ENCODE measurements at regions not wholly inside any gene's neighbourhood (a gene's known extent, or its start where the extent isn't known, plus 50 kb on each side); places are given as distances from the start of the nearest gene placed in this dataset.

DNA sequence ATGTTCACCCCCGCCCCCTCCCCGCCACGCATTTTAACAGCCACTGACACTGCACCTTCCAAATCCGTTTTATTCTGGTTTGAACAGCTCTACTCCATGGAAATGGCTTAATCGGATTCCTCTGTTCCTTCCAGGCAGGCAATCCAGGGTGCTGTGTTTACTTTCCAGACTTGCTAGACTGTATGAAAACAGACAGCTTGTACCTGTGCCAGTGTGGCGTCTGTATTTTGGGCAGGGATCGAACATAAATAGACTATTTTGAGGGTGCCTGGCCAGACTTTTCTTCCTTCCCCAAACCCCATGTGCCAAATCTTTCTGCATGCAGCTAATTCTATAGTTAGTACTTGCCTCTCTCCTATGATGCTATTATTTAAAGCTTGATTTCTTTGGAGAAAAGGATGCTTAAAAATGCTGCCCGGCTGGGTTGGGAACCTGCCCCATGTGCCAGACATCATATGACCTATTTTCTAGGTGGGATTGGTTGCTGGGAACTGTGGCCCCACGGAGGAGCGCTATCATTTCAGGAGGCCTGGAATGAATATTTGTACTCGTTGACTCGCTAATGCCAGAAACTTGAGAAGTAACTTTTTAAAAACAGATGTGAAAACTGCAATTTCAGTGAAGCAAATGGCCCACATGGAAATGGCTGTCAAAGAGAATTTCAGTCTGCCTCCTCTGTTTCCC, 814.8 kb downstream of the BRD1 start:
- in situ Hi-C loops (cut with MboI; ENCODE audit: low pct_unique_long_range_greater_than_20kb in 2 of 9, low sequenced_read_pairs in 9 of 9, unreplicated experiment in 9 of 9) = no loop called here
- no peaks in the 10 kb centered on the region for H3K4me1 ChIP-seq (replicated peaks in 1 of 2)
- WGBS, 10 experiments = 0 to 79% (median 51%) methylated on average over 1 to 8 of the region's 12 CpGs; no CpG with 5 or more reads in 1 of the 10 experiments
- peak in 2 of 8 experiments; percentile 4 to 72 for ATAC-seq (replicated peaks in 6 of 8)
- H3K27ac ChIP-seq = no peak overlapping the region
- H3K4me3 ChIP-seq = no peak overlapping the region

DNA sequence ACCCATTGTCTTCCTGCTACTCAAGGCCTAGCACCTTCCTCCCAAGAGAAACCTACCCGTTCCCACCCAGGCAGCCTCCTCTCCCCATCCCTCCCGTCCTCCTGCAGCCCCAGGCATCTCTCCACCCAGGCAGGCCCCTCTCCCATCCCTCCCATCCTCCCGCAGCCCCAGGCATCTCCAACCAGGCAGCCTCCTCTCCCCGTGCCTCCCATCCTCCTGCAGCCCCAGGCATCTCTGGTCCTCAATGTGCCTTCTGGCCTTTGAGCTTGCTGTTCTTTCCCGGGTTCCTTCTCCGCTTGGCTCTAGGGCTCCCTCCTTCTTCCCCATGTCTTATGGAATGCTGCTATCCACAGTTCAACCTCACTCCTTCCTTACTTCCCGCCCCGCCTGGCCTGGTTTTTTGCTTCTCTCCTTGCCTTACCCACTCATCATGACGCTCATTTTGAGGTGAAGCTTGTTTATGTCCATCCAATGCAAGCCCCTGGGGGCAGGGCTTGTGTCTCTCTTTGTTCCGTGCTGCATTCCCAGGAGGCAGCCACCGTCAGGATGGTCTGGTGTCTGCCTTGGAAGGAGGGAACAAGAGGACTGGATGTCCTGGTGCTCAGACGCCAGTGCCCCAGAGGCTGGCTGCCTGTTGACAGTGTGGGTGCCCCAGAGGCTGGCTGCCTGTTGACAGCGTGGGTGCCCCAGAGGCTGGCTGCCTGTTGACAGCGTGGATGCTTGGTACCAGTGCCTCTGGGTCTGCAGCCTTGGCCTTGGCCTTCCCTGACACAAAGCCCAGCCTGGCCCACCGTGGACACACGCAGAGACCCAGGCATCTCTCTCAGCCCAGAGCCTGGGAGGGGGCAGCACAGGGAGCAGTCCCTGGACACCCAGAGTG, 815.7 kb downstream of the BRD1 start:
- WGBS, 10 experiments = 20 to 100% (median 67%) methylated on average over 1 to 4 of the region's 16 CpGs; no CpG with 5 or more reads in 3 of the 10 experiments
- in situ Hi-C loops (cut with MboI; ENCODE audit: low pct_unique_long_range_greater_than_20kb in 2 of 9, low sequenced_read_pairs in 9 of 9, unreplicated experiment in 9 of 9) = no loop called here
- peak in 3 of 8 experiments; percentile 34 to 69 (median 35) for ATAC-seq (replicated peaks in 6 of 8)

DNA sequence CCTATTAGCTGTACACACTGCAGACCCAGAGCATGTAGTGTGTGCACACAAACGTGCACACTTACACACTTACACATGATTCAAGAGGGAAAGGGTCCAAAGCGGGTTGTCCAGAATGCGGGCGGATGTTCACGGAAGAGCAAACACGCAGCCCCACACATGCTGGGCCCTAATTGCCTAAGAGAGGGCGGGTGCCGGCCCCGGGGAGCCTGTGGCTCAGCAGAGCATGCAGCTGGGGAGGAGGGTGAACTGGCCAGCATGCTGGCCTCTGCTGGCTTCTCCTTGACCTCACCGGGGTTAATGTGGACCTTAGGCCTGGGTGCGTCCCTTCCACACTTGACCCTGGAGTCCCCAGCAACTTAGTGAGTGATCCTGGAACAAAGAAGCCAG, 816.3 kb downstream of the BRD1 start:
- H3K4me1 ChIP-seq (replicated peaks in 1 of 2) = no peaks in the 10 kb centered on the region
- no peak overlapping the region for H3K4me3 ChIP-seq
- ATAC-seq (replicated peaks in 6 of 8) = peak in 2 of 8 experiments; percentile 16 to 48
- no peak overlapping the region for H3K27ac ChIP-seq
- in situ Hi-C loops (cut with MboI; ENCODE audit: low pct_unique_long_range_greater_than_20kb in 2 of 9, low sequenced_read_pairs in 9 of 9, unreplicated experiment in 9 of 9) = no loop called here
- 20 to 52% (median 49%) methylated on average over 1 to 7 of the region's 11 CpGs; no CpG with 5 or more reads in 7 of the 10 experiments for WGBS, 10 experiments

More for the DNA sequence above, 815.7 kb downstream of the BRD1 start:
- Histone ChIP-seq H3K4me3 (no peak overlapping the region), H3K27ac (no peak overlapping the region), H3K4me1 (replicated peaks in 1 of 2) (no peaks in the 10 kb centered on the region)

DNA sequence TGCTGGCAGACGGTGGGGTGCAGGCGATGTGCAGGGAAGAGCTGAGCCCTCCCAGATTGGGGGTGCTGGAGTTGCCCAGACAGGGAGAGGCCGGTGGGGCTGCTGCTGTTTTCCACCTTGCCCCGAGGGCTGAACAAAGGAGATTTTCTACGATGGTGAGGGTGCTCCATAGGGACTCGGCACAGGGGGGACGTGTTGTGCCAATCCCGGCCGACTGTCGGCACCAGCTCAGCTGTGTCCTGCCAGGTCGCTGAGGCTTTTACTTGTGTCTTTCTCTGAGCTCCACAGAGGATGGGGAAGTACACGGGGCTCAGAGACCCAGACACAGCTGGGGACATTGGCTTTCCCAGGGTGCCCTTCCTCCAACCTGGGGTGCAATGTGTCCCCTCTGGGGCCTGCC, 816.8 kb downstream of the BRD1 start:
- no peak overlapping the region for H3K4me3 ChIP-seq
- in situ Hi-C loops (cut with MboI; ENCODE audit: low pct_unique_long_range_greater_than_20kb in 2 of 9, low sequenced_read_pairs in 9 of 9, unreplicated experiment in 9 of 9) = no loop called here
- no peak for ATAC-seq (replicated peaks in 6 of 8)
- H3K27ac ChIP-seq = no peak overlapping the region
- H3K4me1 ChIP-seq (replicated peaks in 1 of 2) = no peaks in the 10 kb centered on the region
- 20 to 93% (median 30%) methylated on average over 1 to 3 of the region's 12 CpGs; no CpG with 5 or more reads in 6 of the 10 experiments for WGBS, 10 experiments

DNA sequence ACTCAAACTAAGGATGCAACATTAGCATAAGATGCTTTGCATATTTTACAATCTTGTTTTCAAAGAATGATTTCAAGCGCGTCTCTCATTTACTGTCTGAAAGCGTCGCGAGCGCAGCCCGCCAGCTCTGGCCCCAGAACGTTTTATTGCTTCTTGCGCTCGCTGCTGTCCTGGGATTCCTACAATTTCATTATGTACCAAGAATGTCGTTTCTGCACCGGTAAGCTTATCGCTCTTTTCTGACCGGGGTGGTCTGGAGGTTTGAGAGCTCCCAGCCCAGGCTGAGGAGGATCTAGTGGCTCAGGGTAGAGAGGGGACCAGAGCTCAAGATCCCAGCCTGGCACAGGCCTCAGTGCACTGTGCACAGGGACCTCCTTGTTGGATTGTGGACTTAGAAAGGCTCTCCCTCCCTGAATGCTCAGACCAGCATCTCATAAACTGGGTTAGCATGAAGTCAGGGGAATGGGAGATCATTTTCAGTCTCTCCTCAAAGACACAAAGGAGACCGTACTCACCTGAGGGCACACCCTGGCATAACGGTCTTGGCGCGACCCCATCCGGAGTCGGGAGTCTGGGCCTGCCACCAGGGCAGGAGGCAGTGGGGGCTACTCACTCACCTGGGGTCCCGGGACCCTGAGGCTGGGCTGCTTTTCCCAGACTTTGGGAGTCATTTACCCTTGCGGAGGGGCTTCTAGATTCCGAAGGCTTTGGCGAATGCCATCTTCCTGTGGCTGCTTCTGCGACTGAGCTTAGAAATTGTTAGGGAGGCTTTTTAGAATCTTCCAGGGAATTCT, 817.4 kb downstream of the BRD1 start:
- H3K27ac ChIP-seq = no peak overlapping the region
- 50 to 87% (median 71%) methylated on average over 1 to 15 of the region's 25 CpGs; no CpG with 5 or more reads in 2 of the 10 experiments for WGBS, 10 experiments
- H3K4me3 ChIP-seq = no peak overlapping the region
- no peak for ATAC-seq (replicated peaks in 6 of 8)
- H3K4me1 ChIP-seq (replicated peaks in 1 of 2) = no peaks in the 10 kb centered on the region
- in situ Hi-C loops (cut with MboI; ENCODE audit: low pct_unique_long_range_greater_than_20kb in 2 of 9, low sequenced_read_pairs in 9 of 9, unreplicated experiment in 9 of 9) = no loop called here

DNA sequence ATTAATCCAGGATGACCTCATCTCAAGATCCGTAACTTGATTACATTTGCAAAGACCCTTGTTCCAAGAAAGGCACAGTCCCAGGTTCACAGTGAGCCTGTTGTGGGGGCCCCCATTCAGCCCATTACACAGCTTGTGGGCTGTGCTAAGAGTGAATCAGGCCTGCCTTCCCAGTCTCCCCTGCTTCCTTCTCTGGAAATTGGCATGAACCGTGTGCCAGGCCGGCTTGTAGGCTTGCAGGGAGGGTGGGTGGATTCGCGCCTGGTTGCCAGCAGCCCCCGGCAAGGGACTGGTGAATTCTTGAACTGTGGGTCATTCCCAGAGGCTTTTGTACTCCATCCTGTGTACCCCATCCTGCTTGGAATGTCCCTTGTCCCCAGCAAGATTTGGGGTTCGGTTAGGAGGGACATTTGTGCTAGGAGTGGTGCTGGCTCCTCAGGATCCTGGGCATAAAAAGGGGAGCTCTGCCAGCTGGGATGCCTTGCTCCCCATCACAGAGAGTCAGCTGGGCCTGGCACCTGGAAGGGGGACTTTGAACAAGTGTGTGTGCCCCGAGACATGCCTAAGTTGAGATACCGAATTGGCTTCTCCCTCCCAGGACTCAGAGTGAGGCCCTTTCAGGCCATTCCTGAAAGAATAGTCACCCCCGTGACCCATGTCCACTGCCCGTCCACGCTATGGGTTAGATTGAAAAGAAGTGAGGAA, 818.2 kb downstream of the BRD1 start:
- ATAC-seq (replicated peaks in 6 of 8) = no peak
- no peak overlapping the region for H3K27ac ChIP-seq
- 20 to 84% (median 66%) methylated on average over 1 to 10 of the region's 12 CpGs; no CpG with 5 or more reads in 5 of the 10 experiments for WGBS, 10 experiments
- no peaks in the 10 kb centered on the region for H3K4me1 ChIP-seq (replicated peaks in 1 of 2)
- in situ Hi-C loops (cut with MboI; ENCODE audit: low pct_unique_long_range_greater_than_20kb in 2 of 9, low sequenced_read_pairs in 9 of 9, unreplicated experiment in 9 of 9) = no loop called here
- H3K4me3 ChIP-seq = no peak overlapping the region

DNA sequence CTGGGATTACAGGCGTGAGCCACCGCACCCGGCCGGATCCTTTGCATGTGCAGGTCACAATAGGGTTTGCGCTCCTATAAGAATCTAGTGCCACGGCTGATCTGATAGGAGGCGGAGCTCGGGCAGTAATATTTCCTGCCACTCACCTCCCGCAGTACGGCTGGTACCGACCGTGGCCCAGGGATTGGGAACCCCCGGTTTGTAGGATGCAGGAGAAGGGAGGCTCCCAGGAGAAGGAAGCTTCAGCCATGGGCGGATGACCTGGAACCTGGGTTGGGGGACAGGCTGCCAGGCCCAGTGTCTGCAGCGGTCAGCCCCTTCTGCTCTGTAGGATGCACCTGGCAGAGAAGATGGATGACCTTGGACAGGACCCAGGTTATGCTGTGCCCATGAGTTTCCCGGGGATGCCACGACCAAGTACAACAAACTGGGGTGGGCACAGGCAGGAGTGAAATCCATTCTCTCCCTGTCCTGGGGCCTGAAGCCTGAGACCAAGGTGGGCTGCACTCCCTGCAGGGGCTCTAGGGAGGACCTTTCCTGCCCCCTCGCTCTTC, 818.9 kb downstream of the BRD1 start:
- Histone ChIP-seq H3K4me3 (no peak overlapping the region), H3K4me1 (replicated peaks in 1 of 2) (no peaks in the 10 kb centered on the region), H3K27ac (no peak overlapping the region)
- 40 to 100% (median 67%) methylated on average over 1 to 8 of the region's 18 CpGs; no CpG with 5 or more reads in 5 of the 10 experiments for WGBS, 10 experiments
- in situ Hi-C loops (cut with MboI; ENCODE audit: low pct_unique_long_range_greater_than_20kb in 2 of 9, low sequenced_read_pairs in 9 of 9, unreplicated experiment in 9 of 9) = no loop called here
- no peak for ATAC-seq (replicated peaks in 6 of 8)

DNA sequence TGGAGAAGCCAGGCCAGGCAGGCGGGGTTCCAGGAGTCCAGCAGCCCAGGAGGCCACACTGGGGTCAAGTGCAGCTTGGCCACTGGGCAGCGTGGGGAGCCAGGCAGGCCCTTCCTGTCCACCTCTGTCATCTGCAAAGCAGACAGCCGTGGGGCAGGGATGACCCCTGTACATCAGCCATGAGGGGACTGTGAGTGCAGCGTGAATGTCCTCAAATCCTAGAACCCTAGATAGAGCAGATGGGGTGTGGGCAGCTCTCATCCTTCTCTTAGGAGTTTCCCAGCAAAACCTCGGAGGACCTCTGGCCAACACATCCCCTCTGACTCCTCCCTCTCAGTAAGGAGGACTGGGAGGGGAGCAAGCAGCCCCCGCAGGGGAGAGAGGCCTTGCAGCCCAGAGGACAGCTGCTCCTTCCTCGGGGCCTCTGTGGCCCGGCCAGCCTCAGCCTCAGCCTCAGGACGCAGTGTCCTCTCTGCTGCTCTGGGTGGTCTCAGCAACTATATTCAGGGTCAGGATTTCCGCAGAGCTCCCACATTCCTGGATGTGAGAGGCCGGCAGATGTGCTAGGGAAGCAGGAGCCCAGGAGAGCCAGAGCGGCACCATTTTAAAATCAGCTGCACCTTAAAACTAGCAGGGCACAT, 820.5 kb downstream of the BRD1 start:
- in situ Hi-C loops (cut with MboI; ENCODE audit: low pct_unique_long_range_greater_than_20kb in 2 of 9, low sequenced_read_pairs in 9 of 9, unreplicated experiment in 9 of 9) = no loop called here

DNA sequence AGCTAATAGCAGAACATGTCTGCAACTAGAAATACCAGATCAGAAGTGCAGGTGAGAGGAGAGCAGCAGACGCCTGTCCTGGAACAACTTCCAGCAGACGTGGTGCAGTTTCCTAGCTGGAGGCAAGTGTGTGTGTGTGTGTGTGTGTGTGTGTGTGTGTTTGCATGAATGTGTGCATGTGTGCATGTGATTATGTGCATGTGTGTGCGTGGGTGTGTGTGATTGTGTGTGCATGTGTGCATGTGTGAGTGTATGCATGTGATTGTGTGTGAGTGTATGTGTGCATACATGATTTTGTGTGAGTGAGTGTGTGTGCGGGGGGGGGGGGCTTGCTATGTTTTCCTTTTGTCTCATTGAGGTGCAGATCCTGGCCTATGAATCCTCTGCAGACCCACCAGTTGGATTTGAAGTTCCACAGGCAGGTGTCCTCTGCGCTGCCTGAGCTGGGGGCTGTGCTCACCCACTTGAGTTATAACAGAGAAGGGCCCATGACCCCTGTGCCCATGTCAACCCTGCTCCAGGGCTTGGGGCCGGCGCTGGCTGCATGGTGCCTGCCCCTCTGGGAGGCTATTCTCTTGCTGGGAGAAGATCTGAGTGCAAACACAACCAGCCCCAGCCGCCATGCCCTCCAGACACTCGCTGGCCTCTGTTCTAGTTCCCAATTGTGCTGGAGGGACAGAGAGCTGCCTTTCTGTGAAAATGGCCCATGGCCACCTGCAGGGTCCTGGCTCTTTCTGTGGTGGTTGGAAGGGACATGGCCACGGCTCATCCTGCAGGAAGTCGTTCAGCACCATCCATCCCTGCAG, 821.3 kb downstream of the BRD1 start:
- Histone ChIP-seq H3K27ac (no peak overlapping the region), H3K4me3 (no peak overlapping the region), H3K4me1 (replicated peaks in 1 of 2) (no peaks in the 10 kb centered on the region)
- peak in 1 of 8 experiments; percentile 7 for ATAC-seq (replicated peaks in 6 of 8)
- 7 to 100% (median 34%) methylated on average over 1 to 6 of the region's 11 CpGs; no CpG with 5 or more reads in 5 of the 10 experiments for WGBS, 10 experiments
- in situ Hi-C loops (cut with MboI; ENCODE audit: low pct_unique_long_range_greater_than_20kb in 2 of 9, low sequenced_read_pairs in 9 of 9, unreplicated experiment in 9 of 9) = no loop called here

More for the DNA sequence above, 820.5 kb downstream of the BRD1 start:
- no peak overlapping the region for H3K27ac ChIP-seq
- 0 to 100% (median 49%) methylated on average over 1 to 4 of the region's 12 CpGs; no CpG with 5 or more reads in 2 of the 10 experiments for WGBS, 10 experiments
- no peak overlapping the region for H3K4me3 ChIP-seq
- H3K4me1 ChIP-seq (replicated peaks in 1 of 2) = no peaks in the 10 kb centered on the region
- ATAC-seq (replicated peaks in 6 of 8) = peak in 1 of 8 experiments; percentile 31

DNA sequence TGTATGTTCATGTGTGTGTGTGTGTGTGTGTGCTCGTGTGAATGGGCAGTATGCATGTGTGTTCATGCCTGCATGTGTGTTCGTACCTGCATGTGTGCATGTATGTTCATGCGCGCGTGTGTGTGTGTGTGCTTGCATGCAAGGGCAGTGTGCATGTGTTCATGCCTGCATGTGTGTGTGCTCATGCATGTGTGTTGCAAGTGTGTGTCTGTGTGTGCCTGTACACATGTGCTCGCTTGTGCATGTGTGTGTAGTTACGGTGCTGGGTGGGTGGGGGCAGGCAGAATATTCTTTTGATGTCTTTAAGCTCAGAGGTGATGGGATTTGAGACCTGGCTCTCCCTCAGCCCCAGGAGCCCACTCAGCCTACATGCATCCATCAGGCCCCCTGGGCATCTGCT, 822.1 kb downstream of the BRD1 start:
- 33 to 96% (median 79%) methylated on average over 1 to 4 of the region's 7 CpGs; no CpG with 5 or more reads in 5 of the 10 experiments for WGBS, 10 experiments
- H3K27ac ChIP-seq = no peak overlapping the region
- in situ Hi-C loops (cut with MboI; ENCODE audit: low pct_unique_long_range_greater_than_20kb in 2 of 9, low sequenced_read_pairs in 9 of 9, unreplicated experiment in 9 of 9) = no loop called here
- H3K4me3 ChIP-seq = no peak overlapping the region
- ATAC-seq (replicated peaks in 6 of 8) = no peak
- no peaks in the 10 kb centered on the region for H3K4me1 ChIP-seq (replicated peaks in 1 of 2)
